ENCODE measurements at regions not wholly inside any gene's neighbourhood (a gene's known extent, or its start where the extent isn't known, plus 50 kb on each side); places are given as distances from the start of the nearest gene placed in this dataset.

DNA sequence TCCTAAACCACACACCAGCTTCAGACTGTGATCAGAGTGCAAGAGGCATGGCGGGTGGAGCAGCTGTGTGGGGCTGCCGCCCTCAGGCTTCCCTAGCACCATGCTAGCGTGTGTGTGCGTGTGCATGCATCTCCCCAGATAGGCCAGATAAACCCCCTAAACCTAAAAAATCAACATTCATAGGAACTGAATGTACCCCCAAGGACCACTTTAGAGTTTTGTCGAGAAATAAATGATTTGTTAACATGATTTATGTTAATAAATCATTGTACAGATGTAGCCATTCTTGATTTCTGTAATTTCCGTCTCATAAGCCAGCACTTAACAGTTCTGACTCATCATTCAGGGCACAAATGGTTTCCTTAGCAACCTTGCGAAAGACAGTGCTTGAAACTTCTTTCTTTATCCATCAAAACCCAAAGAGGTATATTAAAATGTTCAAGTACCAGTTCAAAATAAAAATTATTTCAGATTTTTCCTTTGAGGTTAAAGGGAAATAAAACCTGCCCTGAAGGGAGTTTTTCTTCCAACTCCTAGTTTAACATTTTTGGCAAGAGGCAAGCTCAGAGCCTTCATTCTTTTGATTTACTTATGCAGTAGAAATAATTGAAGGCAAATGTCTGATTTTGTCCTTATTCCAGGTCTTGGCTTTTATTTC is 206.2 kb upstream of the RGS6 start:
- no peak for DNase-seq

DNA sequence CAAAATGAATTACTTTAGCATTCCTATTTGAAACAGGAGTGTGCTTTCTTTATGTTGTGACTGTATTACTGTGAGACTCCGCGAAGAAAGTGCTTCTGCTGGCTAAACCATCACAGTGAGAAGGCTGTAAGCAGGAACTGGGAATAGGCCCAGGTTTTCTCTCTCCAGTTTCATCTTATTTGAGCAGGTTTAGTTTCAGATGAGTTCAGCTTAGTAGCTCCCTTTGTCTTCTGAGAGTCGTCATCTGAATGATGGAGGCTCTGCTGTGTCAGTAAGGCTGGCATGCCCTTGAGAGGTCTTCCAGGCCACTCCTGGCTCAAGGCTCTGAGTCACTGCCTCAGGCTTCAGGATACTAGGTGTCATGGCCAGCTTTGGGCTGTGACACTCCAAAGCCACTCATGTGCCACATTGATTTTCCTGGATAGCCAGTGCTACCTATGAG is 205.6 kb upstream of the RGS6 start:
- DNase-seq: no peak

DNA sequence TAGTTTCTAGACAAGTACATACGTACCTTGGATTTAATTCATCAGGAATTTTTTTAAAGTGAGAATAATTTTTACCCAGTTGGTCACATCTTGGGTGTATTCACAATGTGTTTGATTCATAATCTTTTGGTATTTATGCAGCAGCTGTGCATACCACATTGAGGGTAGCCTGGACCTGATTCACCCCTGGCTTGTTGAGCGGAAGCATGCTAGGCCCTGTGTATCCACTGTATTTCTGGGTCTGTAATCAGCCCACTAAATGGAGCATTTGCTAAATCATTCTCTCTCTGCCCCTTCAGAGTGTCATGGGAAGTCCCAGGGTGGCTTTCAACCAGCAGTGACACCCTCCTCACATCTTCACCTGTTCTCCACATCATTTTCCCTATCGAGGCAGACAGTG is 203.8 kb upstream of the RGS6 start:
- DNase-seq: no peak

DNA sequence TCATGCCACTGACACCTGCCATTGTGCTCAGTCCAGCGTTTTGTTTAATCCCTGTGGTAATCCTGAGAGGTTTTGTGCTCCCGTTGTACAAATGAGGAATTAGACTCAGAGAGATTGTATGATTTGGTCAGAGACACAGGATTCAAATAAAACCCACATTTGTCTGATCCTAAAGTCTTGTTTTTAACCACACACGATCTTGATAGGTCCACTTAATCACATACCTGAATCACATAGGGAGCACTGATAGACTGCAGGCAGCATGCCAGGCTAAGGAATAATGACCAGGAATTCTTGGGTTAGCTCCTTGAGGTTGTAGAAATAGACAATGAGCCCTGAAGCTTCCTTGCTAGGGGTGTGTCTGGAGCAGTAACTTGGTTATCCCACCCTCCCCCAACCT is 202.6 kb upstream of the RGS6 start:
- DNase-seq: no peak

DNA sequence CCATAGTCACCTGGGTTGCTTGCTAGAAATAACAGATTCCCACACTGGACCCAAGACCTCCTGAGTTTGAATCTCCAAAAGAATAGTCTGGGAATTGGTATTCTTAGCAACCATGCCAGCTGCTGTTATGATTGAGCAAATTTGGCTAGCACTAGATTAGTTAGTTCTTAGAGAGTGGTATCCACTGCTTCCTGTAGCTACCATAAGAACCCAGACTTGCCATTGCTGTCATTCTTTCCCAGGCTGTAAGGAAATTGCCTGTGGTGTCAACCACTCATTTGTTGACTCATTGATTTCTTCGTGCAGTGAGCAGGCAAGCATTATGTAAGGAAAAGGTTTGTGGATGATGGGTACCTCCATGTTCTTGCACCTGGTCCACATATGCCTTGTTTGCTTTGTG is 201.8 kb upstream of the RGS6 start:
- DNase-seq: no peak

DNA sequence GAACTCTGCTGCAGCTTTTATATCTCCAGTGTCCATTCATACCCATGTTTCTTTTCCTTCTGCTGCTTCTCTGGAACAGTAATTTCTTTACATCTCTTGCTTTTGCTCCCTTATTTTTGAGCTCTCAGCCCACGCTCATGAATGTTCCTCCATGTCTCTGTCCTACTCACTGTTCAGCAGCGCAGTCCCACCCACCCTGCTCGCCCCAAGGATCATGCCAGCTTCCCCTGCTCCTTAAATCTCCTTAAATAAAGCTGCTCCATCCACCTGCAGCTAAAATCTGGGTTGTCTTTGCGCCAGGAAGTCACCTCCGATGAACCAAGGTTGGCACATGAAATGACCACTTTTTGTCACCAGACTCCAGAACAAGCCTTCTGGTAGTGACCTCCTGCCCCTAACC is 201.1 kb upstream of the RGS6 start:
- DNase-seq: no peak

DNA sequence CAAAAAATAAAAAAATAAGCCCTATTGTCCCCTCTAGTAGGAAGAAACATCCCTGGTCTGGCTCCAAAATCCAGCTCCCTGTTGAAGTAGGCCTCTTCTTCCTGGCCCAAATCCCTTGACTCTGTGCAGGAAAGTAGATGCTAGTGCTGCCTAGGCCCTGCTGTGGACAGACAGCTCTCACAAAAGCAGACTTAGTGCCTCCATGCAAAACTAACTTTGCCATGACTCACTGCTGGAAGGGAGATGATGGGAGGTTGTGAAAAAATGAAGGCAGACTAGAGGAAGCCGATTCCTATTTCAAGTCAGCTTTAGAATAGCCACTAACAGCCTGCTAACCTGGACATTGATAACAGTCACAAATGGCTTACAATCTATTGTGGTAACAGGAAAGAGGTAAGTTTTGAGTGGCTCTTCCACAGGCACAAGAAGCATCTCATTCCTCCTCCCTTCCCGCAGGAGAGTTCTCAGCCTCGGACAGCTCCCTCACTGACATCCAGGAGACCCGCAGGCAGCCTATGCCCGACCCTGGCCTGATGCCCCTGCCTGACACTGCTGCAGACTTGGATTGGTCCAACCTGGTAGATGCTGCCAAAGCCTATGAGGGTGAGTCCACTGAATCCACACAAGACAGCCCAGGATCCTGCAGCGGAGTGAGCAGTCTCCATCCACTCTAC is 198.9 kb upstream of the RGS6 start:
- no peak for DNase-seq

DNA sequence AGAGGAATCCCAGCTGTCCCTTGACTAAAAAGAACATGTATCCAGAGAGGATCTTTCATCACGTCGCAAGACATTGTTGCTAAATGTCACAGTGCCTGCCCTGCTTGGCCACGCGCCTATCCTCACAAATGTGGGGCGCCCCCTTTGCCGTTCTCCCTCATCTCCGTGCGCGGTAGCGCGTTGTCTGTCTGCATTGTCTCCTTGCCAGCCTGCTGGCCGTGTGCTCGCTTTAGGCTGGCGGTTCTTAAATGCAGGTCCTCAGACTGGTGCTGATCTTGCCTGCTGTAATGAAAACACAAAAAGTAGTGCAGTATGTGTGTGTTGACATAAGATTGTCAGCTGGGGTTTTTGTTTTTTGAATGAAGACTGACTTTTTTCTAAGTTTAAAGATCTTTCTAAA is 198.2 kb upstream of the RGS6 start:
- no peak for DNase-seq

DNA sequence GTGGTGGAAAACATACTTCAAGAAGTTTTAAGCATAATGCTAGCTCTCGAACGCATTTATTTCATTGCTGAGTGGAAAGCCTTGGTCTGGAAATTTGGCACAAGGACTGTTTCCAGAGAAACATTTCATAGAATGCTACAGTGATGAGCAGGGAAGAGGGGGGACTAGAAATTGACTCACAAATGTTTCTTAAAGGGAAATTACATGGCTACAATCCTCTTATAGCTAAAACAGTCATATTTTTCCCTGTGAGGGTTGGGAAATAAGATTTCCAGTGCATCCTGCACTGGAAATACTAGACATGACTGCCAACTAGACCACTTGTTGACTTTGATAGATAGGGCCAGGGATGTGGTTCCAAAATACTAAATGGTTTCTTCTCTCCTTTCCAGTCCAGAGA is 197.3 kb upstream of the RGS6 start:
- DNase-seq: no peak

DNA sequence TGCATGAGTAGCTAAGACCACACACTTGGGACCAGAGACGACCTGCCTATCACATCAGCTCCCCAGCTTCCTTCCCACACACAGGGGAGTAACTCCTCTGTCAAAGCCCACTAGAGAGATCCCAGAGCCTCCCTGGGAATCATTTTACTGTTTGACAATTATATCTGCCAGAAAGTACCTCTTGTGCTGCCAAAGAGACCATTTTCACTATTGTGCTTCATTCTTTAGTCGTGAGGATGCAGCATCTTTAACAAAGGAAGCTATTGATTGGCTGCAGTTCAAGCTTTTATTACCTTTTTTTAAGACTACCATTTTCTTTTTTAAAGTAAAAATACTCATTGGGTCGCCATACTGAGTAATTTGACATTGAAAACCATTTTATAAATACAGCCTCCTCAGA is 194.5 kb upstream of the RGS6 start:
- DNase-seq: no peak

DNA sequence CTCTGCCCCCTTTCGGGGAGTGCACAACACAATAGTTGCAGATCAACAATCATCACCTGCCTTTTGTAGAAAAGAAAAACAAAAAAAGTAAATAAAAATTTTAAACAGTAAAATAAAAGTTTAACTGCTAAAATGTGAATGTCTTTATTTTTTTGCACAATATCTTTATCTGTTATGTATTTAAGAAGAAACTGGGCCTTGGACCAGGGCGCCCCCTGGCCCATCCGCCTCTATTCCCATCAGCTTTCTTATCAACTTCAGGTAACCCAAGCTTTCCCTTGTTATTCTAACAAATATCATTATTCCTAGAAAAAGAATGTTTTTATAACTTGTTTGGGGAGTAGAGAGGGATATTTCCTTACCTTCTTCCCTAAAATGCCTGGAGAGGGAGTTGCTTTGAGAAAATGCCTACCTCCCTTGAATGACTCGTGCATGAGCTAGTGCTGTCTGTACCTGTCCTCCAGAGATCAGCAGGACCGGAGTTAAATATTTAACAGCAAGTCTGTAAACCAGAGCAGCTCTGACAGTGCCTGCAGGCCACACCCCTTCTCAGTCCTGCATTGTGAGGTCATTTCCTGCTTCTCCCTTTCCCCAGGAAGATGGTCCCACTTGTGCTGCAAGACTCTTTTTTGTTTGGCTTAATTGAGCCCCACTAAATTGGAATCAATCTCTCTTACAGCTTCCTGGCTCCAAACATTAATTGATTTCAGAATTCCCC is 192.8 kb upstream of the RGS6 start:
- DNase-seq: no peak

DNA sequence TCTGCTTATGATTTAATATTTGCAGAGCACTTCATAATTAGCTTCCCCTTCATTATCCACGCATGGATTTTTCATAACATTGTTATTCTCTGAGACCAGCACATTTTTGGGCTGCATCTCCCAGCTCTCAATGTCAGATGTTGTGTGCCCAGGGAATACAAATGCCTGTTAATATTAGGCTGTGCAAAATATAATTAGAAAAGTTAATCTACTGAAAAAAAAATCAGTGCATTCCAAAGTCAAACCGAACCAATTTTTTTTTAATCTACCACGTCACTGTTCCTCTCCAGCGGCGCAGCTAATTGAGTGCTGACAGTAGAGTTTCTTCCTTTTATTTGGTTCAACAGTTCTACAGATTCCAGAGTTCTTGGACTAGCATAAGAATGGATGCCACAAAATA is 191.0 kb upstream of the RGS6 start:
- DNase-seq: no peak

DNA sequence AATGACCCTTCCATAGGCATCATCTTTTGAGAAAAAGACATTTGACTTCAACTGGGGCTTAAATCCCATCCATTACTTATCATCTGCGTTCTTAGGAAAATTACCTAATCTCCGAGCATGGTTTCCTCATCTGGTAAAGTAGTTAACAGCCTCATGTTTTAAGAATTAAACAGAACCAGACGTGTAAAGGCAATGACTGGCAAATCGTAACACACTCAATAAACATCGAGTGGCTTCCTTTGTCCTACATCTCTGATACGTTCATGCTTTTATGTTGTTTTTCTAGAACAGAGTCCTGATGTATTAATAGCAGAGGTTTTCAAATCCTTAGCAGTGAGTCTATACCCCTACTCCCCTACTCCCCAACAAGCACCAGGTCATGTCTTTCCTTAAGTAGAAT is 189.7 kb upstream of the RGS6 start:
- DNase-seq: no peak

DNA sequence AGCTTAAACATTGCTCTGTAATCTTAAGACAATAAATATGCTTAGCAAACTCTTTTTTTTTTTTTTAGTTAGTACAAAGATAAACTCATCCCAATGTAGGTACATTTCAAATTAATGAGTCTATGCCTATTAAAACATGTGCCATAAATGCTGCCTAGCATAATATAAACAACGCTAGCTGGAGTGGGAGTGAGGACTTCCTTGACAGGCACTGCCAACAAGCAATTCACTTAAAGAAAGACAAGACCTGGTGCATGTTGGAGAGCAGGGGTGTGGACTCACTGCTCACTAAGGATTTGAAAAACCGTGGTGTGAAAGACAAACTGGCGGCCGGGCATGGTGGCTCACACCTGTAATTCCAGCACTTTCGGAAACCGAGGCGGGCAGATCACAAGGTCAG is 187.2 kb upstream of the RGS6 start:
- DNase-seq: no peak

DNA sequence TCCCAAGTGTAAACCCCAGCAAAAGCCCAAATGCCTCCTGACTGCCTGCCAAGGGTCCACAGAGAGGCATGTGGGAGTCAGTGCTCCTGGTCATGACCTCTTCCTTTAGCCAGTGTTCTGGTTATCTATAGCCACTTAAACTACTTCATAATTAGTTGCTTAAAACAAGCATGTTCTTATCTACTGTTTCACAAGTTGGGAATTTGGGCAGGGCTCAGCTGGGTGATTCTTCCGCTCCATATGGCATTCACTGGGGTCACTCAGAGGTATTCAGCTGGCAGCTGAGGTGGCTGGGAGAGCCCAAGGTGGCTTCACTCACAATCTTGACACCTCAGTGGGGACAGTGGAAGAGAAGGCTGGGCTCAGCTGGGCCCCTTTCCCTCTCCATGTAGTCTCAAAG is 184.0 kb upstream of the RGS6 start:
- DNase-seq: no peak

DNA sequence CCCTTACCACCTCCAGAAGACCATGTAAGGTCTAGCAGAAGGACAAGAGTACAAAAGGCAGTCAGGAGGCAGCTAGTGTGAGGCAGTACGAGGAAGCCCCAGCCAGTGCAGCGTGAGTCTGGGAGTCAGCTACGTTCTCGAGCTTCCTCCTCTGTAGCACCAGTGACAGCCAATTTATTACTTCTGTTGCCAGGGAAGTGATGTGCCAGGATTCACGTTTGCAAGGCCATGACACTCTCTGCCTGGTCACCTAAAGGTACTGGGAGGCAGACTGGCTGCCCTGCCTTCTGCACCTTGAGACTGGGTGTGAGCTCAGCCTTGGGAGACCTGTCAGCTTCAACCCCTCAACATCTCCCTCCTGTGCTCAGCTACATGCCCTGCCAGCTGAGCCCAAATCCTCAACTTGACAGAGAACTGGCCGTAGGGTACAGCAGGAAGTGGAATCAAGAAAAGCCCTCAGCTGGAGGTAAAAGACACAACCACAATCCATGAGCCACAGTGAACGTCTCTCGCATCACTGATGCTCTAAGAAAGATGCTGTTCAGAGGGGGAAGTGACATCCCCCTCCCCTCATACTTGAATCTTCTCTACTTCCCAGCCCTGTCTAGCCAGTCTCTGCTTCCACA is 182.5 kb upstream of the RGS6 start:
- no peak for DNase-seq

DNA sequence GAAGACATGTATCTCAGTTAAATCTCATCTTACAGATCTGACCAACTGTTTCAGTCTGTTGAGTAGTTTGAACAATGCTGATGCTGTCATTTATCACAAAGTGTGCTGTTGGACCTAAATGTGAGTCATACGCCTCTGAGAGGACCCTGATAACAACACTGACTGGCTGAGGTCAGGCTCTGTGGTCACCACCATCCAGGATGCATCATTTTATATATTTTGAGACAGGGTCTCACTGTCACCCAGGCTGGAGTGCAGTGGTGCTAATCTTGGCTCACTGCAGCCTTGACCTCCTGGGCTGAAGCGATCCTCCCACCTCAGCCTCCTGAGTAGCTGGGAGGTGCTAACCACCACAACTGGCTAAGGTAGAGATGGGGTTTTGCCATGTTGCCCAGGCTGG is 181.0 kb upstream of the RGS6 start:
- DNase-seq: no peak

DNA sequence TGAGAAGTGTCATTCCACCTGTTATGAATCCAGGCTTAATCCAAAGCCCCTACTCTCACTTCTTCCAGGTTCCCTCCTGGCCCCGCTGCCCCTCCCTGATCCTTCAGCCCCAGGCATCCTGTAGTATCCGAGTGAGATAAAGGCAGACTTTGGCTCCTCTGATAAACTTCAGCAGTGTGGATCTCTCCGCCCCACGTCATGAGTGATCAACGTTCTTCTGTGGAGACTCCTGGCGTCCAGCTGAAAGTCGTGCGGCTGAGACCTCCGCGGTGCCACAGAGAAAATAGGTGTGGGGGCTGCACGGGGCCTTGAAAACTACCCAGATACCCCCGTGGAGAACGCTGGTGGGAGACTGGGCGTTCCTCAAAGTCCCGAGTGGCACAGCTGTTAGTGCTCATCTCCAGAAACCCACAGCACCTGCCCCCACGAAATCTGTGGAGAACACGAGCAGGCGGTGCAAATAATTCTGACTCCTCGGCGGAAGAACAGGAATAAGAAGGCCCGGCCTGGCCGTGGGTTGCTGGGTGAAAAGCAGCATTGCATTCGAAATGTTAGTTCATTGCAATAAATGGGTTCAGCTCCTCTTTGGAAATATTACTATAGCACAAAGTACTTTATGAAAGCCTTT is 180.0 kb upstream of the RGS6 start:
- DNase-seq: no peak

DNA sequence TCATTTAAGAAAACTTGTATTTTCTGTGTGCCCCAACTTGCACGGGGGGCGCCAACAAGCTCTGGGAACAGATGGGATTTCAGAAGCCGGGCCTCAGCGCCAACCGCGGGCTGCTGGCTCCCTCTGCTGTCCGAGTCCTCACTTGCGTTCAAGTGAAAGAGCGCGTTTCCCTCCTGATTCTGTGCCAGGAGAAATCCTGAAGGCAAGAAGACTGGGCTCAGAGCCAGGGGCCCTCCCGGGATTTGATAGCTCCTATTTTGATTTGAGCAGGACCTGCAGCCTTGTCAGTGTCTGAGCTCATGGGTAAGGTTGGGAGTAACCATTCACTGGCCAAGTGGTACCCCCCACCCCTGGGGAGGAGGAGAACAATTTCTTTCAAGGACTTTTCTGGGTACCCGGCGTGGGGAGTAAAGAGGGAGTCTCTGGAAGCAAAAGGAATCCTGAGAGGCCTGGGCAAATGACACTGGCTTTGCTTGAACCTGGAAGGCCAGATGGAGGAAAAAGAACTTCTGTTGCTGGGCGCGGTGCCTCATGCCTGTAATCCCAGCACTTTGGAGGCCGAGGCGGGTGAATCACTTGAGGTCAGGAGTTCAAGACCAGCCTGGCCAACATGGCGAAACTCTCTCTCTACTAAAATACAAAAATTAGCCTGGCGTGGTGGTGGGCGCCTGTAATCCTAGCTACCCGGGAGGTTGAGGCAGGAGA is 179.0 kb upstream of the RGS6 start:
- peak; percentile 97 for DNase-seq

DNA sequence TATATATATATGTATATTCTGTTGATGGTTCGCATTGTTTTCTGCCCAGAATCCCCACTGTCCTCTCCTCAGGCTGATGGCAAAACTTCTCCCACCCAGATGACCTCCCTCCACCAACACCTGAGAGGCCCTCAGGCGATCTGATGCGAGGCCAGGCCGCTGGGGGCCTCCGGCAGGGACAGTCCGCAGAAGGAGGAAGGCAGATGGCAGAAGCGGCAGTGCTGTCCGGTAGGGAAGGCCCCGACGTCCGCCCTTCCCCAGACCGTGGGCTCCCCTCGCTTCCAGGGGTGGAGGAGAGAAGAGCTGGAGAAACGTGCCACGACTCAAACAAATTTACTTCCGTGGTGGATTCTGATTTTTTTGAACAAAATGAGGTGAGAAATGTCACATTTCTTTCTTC is 178.3 kb upstream of the RGS6 start:
- no peak for DNase-seq

DNA sequence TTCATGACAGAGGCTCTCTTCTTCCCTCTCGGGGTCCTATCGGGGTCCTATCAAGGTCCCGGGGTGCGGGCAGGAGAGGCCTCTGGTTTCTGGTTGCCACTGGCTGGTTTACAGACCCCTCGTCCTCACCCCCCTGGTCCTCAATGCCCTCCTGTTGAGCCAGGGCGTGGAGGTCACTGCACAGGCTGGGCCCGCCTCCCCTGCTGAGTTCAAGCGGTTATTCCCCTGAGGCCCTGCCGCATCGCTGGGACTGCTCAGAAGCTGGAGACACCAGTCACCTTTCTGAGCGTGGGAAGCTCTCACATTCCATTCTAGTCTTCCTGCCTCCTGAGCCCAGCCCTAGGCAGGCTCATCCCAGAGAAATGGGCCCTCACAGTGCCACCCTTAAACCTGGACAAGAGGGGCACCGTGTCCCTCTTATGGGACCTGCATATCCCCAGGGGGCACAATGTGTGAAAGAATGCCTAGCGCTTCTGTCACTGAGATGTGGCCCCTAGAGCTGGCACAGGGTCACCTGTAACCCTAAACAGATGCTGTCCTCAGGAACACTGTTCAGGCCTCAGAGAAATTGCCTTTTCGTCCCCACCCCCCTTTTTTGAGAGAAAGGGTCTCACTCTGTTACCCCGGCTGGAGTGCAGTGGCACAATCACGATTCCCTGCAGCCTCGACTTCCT is 177.7 kb upstream of the RGS6 start:
- no peak for DNase-seq

DNA sequence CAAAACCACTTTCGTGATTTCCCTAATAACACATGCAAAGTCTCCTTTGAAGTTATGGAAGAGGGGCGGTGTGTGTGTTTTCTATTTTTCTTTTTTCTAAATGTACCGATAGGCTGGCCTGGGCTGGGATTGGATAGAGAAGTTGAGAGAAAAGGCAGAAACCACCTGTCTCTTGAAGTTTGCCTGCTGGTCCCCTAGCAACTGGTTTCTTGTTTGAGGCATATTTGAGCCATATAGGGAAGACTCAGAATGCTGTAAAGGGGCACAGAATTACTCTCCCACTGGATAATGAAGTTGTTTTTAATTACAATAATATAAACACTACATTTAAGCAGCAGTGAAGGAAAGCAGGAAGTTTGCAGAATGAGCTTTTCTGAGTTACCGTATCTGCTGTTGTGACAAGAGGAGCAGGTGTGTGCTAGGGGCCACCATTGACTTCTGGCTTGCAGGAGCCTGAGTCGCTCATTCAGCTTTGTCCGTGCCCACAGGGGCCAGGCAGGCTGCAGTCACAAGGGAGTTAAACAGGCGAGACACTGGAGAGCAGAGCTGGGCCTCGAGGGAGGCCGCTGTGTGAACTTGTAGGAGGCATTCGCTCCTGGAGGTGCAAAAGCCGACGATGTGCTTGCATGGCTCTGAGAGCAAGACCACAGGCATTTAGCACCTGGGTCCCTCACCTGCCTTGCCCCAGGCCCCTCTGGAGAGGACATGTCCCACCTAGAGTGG is 173.8 kb upstream of the RGS6 start:
- DNase-seq: no peak
